K562 (cell line): ENCODE measurements at regions not wholly inside any gene's neighbourhood (a gene's known extent, or its start where the extent isn't known, plus 50 kb on each side); places are given as distances from the start of the nearest gene placed in this dataset.

Experiments used
- CBFB ChIP-seq: sonication (generic); formaldehyde crosslinking; IDR thresholded peaks from 2 replicates; pipeline ENCODE4 v1.4.0; 2020; ENCODE audit warnings: mild to moderate bottlenecking, missing genetic modification reagents
- CEBPB ChIP-seq: fragments of 450-650 bp; IDR thresholded peaks from 2 replicates; pipeline ENCODE4 v1.6.1; 2016; ENCODE audit warnings: missing genetic modification characterization, missing compliant biosample characterization
- KDM4B ChIP-seq, 2 experiments: fragments of 450-650 bp in 1 of 2; sonication (generic) in 1 of 2; IDR thresholded peaks; 2 replicates each; pipeline ENCODE4 v1.6.1; 2016 to 2017; ENCODE audit warnings: borderline replicate concordance in 2 of 2, antibody characterized with exemption in 1 of 2, low read depth in 1 of 2, mild to moderate bottlenecking in 1 of 2
- NCOA2 ChIP-seq, 2 experiments: fragments of 450-650 bp; IDR thresholded peaks; 2 replicates each; pipeline ENCODE4 v1.6.1; 2018; ENCODE audit warnings: mild to moderate bottlenecking in 2 of 2, moderate library complexity in 1 of 2; ENCODE audit not compliant: partially characterized antibody in 2 of 2
- NR1H2 ChIP-seq: sonication (generic); formaldehyde crosslinking; IDR thresholded peaks from 2 replicates; pipeline ENCODE4 v1.4.0; 2020; ENCODE audit warnings: mild to moderate bottlenecking, missing genetic modification reagents
- NR2C2 ChIP-seq, 2 experiments: fragments of 200-800 bp in 1 of 2; sonication (Bioruptor generic) in 1 of 2; sonication (generic) in 1 of 2; formaldehyde crosslinking in 1 of 2; IDR thresholded peaks; 2 replicates each; pipeline versions ENCODE4 v1.6.1 to v1.8.0; 2016 to 2022; ENCODE audit warnings: mild to moderate bottlenecking in 1 of 2, missing compliant biosample characterization in 1 of 2, missing genetic modification characterization in 1 of 2, missing genetic modification reagents in 1 of 2
- TF ChIP-seq, protein P1 (sequence below), 3 experiments: IDR thresholded peaks in 2 of 3; conservative IDR thresholded peaks in 1 of 3; 2 replicates each; pipeline ENCODE4 v1.5.1; 2011 to 2012; ENCODE audit warnings: low read length in 3 of 3, mild to moderate bottlenecking in 3 of 3, control low read depth in 2 of 3, improper control_type of control experiment in 1 of 3, inconsistent platforms in 1 of 3, low read depth in 1 of 3, mixed read lengths in 1 of 3, moderate library complexity in 1 of 3; ENCODE audit not compliant: insufficient read depth in 2 of 3
- TF ChIP-seq, protein P2 (sequence below): fragments of 450-650 bp; IDR thresholded peaks from 2 replicates; pipeline ENCODE4 v1.6.1; 2016; ENCODE audit warnings: low read depth

DNA sequence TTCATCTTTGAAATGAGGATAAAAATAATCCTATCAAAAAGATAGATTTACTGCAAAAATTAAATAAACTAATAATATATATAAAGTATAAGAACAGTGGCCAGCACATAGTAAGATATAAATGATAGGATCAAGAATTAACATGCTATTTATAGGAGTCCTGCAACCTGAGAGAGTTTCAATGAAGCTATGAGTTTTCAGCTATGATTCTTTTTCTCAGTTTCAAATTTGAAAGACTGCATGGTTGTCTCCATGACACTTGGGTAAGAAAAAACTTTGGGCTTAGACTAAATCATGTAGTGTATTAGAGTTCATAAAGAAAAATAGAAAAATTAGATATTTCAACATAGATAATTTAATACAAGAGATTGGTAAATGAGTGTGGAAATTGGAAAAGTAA is 817.8 kb upstream of the KIF2B start:
- TF ChIP-seq KDM4B (IDR thresholded peaks at IDR 0.05; ENCODE audit: borderline replicate concordance in 2 of 2, low read depth in 1 of 2): no peak
- TF ChIP-seq, protein P1, sequence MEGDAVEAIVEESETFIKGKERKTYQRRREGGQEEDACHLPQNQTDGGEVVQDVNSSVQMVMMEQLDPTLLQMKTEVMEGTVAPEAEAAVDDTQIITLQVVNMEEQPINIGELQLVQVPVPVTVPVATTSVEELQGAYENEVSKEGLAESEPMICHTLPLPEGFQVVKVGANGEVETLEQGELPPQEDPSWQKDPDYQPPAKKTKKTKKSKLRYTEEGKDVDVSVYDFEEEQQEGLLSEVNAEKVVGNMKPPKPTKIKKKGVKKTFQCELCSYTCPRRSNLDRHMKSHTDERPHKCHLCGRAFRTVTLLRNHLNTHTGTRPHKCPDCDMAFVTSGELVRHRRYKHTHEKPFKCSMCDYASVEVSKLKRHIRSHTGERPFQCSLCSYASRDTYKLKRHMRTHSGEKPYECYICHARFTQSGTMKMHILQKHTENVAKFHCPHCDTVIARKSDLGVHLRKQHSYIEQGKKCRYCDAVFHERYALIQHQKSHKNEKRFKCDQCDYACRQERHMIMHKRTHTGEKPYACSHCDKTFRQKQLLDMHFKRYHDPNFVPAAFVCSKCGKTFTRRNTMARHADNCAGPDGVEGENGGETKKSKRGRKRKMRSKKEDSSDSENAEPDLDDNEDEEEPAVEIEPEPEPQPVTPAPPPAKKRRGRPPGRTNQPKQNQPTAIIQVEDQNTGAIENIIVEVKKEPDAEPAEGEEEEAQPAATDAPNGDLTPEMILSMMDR (IDR thresholded peaks at IDR 0.05 in 2 of 3, conservative IDR thresholded peaks at IDR 0.05 in 1 of 3; ENCODE audit: insufficient read depth in 2 of 3, low read depth in 1 of 3, low read length in 3 of 3): no peak
- TF ChIP-seq, protein P2, sequence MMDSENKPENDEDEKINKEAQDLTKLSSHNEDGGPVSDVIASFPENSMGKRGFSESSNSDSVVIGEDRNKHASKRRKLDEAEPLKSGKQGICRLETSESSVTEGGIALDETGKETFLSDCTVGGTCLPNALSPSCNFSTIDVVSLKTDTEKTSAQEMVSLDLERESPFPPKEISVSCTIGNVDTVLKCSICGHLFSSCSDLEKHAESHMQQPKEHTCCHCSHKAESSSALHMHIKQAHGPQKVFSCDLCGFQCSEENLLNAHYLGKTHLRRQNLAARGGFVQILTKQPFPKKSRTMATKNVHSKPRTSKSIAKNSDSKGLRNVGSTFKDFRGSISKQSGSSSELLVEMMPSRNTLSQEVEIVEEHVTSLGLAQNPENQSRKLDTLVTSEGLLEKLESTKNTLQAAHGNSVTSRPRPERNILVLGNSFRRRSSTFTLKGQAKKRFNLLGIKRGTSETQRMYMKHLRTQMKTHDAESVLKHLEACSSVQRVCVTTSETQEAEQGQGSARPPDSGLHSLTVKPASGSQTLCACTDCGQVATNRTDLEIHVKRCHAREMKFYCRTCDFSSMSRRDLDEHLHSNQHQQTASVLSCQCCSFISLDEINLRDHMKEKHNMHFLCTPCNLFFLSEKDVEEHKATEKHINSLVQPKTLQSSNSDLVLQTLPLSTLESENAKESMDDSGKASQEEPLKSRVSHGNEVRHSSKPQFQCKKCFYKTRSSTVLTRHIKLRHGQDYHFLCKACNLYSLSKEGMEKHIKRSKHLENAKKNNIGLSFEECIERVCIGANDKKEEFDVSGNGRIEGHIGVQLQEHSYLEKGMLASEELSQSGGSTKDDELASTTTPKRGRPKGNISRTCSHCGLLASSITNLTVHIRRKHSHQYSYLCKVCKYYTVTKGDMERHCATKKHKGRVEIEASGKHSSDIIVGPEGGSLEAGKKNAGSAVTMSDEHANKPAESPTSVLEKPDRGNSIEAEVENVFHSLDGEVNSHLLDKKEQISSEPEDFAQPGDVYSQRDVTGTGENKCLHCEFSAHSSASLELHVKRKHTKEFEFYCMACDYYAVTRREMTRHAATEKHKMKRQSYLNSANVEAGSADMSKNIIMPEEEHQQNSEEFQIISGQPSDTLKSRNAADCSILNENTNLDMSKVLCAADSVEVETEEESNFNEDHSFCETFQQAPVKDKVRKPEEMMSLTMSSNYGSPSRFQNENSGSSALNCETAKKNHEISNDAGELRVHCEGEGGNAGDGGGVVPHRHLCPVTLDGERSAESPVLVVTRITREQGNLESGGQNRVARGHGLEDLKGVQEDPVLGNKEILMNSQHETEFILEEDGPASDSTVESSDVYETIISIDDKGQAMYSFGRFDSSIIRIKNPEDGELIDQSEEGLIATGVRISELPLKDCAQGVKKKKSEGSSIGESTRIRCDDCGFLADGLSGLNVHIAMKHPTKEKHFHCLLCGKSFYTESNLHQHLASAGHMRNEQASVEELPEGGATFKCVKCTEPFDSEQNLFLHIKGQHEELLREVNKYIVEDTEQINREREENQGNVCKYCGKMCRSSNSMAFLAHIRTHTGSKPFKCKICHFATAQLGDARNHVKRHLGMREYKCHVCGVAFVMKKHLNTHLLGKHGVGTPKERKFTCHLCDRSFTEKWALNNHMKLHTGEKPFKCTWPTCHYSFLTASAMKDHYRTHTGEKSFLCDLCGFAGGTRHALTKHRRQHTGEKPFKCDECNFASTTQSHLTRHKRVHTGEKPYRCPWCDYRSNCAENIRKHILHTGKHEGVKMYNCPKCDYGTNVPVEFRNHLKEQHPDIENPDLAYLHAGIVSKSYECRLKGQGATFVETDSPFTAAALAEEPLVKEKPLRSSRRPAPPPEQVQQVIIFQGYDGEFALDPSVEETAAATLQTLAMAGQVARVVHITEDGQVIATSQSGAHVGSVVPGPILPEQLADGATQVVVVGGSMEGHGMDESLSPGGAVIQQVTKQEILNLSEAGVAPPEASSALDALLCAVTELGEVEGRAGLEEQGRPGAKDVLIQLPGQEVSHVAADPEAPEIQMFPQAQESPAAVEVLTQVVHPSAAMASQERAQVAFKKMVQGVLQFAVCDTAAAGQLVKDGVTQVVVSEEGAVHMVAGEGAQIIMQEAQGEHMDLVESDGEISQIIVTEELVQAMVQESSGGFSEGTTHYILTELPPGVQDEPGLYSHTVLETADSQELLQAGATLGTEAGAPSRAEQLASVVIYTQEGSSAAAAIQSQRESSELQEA: no peak
- TF ChIP-seq CEBPB (tag): no peak
- TF ChIP-seq NCOA2 (IDR thresholded peaks at IDR 0.05; ENCODE audit: partially characterized antibody in 2 of 2): no peak
- TF ChIP-seq NR1H2 (CRISPR knock-in tag): no peak
- TF ChIP-seq NR2C2 (CRISPR knock-in tag; IDR thresholded peaks at IDR 0.05): no peak
- no peak for TF ChIP-seq NR2C2 (tag; IDR thresholded peaks at IDR 0.05)
- TF ChIP-seq CBFB (CRISPR knock-in tag): no peak
